DND-41 (cell line): ENCODE measurements at regions not wholly inside any gene's neighbourhood (a gene's known extent, or its start where the extent isn't known, plus 50 kb on each side); places are given as distances from the start of the nearest gene placed in this dataset.

ENCODE experiments used
- ATAC-seq: fragments of 200-7000 bp; cut with Tn5 transposase; 3 replicates; pipeline ENCODE4 v1.9.1; 2021; ENCODE audit warnings: low read depth; ENCODE audit not compliant: insufficient read depth
- DNase-seq: peaks from one replicate; pipeline ENCODE4 v3.0.0-alpha.2; 2020
- H2AFZ ChIP-seq: 2 replicates; pipeline ENCODE4 v1.6.0; 2012; ENCODE audit warnings: low read depth, low read length
- H3K27ac ChIP-seq: 2 replicates; pipeline ENCODE4 v1.5.1; 2012; ENCODE audit warnings: low read length, inconsistent platforms
- H3K27me3 ChIP-seq: fragments of 200-600 bp; sonication (generic); 2 replicates; pipeline ENCODE4 v1.6.0; 2012; ENCODE audit warnings: low read length, mild to moderate bottlenecking, inconsistent platforms; ENCODE audit not compliant: insufficient read depth, poor library complexity
- H3K36me3 ChIP-seq: 2 replicates; pipeline ENCODE4 v1.5.1; 2012; ENCODE audit warnings: low read length, inconsistent platforms; ENCODE audit not compliant: insufficient read depth
- H3K4me1 ChIP-seq: 2 replicates; pipeline ENCODE4 v1.5.1; 2012; ENCODE audit warnings: mild to moderate bottlenecking, low read length; ENCODE audit not compliant: insufficient read depth
- H3K4me2 ChIP-seq: 2 replicates; pipeline ENCODE4 v1.6.0; 2012; ENCODE audit warnings: mild to moderate bottlenecking, moderate library complexity, low read length, inconsistent platforms; ENCODE audit not compliant: insufficient read depth
- H3K4me3 ChIP-seq, 2 experiments: fragments of 200-600 bp in 1 of 2; shearing (Covaris generic) in 1 of 2; 2 replicates each; pipeline ENCODE4 v1.5.1; 2012 to 2016; ENCODE audit warnings: inconsistent platforms in 2 of 2, low read length in 2 of 2, mild to moderate bottlenecking in 2 of 2, low read depth in 1 of 2, moderate library complexity in 1 of 2
- H3K79me2 ChIP-seq: 2 replicates; pipeline ENCODE4 v1.6.0; 2012; ENCODE audit warnings: low read length, inconsistent platforms; ENCODE audit not compliant: insufficient read depth
- H3K9ac ChIP-seq: 2 replicates; pipeline ENCODE4 v1.6.0; 2012; ENCODE audit warnings: low read depth, mild to moderate bottlenecking, inconsistent platforms, low read length, moderate library complexity
- H3K9me3 ChIP-seq: 2 replicates; pipeline ENCODE4 v1.5.1; 2012; ENCODE audit warnings: low read length, moderate library complexity, mild to moderate bottlenecking, inconsistent platforms; ENCODE audit not compliant: insufficient read depth, severe bottlenecking
- H4K20me1 ChIP-seq: 2 replicates; pipeline ENCODE4 v1.6.0; 2012; ENCODE audit warnings: low read length; ENCODE audit not compliant: insufficient read depth
- CTCF ChIP-seq: IDR thresholded peaks from 2 replicates; pipeline ENCODE4 v1.5.1; 2012; ENCODE audit warnings: borderline replicate concordance, low read length, moderate library complexity, mild to moderate bottlenecking; ENCODE audit not compliant: poor library complexity, severe bottlenecking; ENCODE audit errors: extremely low read depth
- EZH2 ChIP-seq: IDR thresholded peaks from 3 replicates; pipeline ENCODE4 v1.6.1; 2012; ENCODE audit warnings: borderline replicate concordance, low read depth, mild to moderate bottlenecking, moderate library complexity, low read length, inconsistent platforms; ENCODE audit not compliant: severe bottlenecking

DNA sequence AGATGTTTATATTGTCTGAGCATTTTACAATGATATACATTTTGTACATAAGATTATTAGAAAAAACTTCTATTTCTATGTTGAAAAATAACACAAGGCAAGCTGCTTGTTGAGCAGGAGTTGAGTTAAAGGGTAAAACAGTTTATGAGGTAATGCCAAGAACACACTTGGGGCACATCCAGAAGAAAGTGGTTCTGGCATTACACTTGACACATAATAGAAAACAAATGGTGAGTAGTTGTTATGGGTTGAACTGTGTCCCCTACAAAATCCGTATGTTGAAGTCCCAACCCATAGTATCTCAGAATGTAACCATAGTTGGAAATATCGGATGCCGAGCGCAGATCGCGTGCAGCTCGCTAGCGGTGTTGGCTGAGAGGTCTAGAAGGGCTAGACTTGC, 354.3 kb upstream of the GOT2 start:
- H3K27ac ChIP-seq: no peak overlapping the region
- H4K20me1 ChIP-seq: no peaks in the 10 kb centered on the region
- H3K27me3 ChIP-seq: no peaks in the 10 kb centered on the region
- H3K4me2 ChIP-seq: no peak overlapping the region
- no peaks in the 10 kb centered on the region for H3K79me2 ChIP-seq
- no peaks in the 10 kb centered on the region for H3K36me3 ChIP-seq
- TF ChIP-seq EZH2 (no peak), CTCF (no peak)
- no peak overlapping the region for H3K9ac ChIP-seq
- no peak overlapping the region for H3K4me3 ChIP-seq
- ATAC-seq (no peak), DNase-seq (no peak)
- H3K4me1 ChIP-seq: no peaks in the 10 kb centered on the region
- H2AFZ ChIP-seq: no peak overlapping the region
- H3K9me3 ChIP-seq: no peaks in the 10 kb centered on the region

DNA sequence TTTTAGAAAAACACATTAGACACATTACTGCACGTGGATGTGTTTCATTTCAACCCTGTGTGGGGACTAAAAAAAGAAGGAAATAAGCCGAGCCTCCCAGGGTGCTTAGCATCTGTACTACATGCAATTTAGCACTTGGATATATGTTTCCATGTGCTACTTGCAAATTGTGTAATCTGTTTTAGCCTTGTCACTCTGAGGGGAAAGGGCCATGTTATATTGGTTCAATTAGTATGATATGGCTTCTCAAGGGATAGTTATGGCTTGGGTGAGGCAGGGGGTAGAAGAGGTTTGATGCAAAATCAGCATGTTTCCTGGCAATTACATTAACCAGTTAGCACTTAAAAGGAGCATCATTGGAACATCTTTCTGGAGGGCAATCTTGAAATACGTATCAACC, 353.5 kb upstream of the GOT2 start:
- H3K4me1 ChIP-seq: no peaks in the 10 kb centered on the region
- H3K27ac ChIP-seq: no peak overlapping the region
- no peak overlapping the region for H2AFZ ChIP-seq
- no peak overlapping the region for H3K9ac ChIP-seq
- no peaks in the 10 kb centered on the region for H3K36me3 ChIP-seq
- H4K20me1 ChIP-seq: no peaks in the 10 kb centered on the region
- H3K9me3 ChIP-seq: no peaks in the 10 kb centered on the region
- H3K79me2 ChIP-seq: no peaks in the 10 kb centered on the region
- TF ChIP-seq EZH2 (no peak), CTCF (no peak)
- no peaks in the 10 kb centered on the region for H3K27me3 ChIP-seq
- ATAC-seq: no peak
- no peak for DNase-seq
- H3K4me3 ChIP-seq: no peak overlapping the region
- no peak overlapping the region for H3K4me2 ChIP-seq

- H3K4me1 ChIP-seq: no peaks in the 10 kb centered on the region
- no peak overlapping the region for H3K4me3 ChIP-seq
- H3K27me3 ChIP-seq: no peaks in the 10 kb centered on the region
- no peak for TF ChIP-seq EZH2
- TF ChIP-seq CTCF: no peak
- no peak overlapping the region for H3K4me2 ChIP-seq
- no peak overlapping the region for H3K27ac ChIP-seq
- no peaks in the 10 kb centered on the region for H3K79me2 ChIP-seq
- no peak overlapping the region for H2AFZ ChIP-seq
- ATAC-seq (no peak), DNase-seq (no peak)
- H3K36me3 ChIP-seq: no peaks in the 10 kb centered on the region
- no peak overlapping the region for H3K9ac ChIP-seq
- no peaks in the 10 kb centered on the region for H4K20me1 ChIP-seq
- H3K9me3 ChIP-seq: no peaks in the 10 kb centered on the region
Measured at GRCh38 chr16:59067205-59067604, 333.1 kb upstream of the GOT2 start.

GRCh38 chr16:59060207-59060606, 326.1 kb upstream of the GOT2 start:
- Histone ChIP-seq H4K20me1 (no peaks in the 10 kb centered on the region), H3K4me3 (no peak overlapping the region), H2AFZ (no peak overlapping the region), H3K4me2 (no peak overlapping the region), H3K27ac (no peak overlapping the region), H3K9ac (no peak overlapping the region), H3K4me1 (no peaks in the 10 kb centered on the region), H3K36me3 (no peaks in the 10 kb centered on the region), H3K79me2 (no peaks in the 10 kb centered on the region), H3K27me3 (no peaks in the 10 kb centered on the region), H3K9me3 (no peaks in the 10 kb centered on the region)
- TF ChIP-seq CTCF (no peak), EZH2 (no peak)
- ATAC-seq (no peak), DNase-seq (no peak)
